MM.1S (cell line): ENCODE measurements at regions not wholly inside any gene's neighbourhood (a gene's known extent, or its start where the extent isn't known, plus 50 kb on each side); places are given as distances from the start of the nearest gene placed in this dataset.
"Not testable (repeated sequence)": the region's sequence is repeated elsewhere in the genome, so short reads cannot be mapped to it uniquely, and the experiment has no call there.

Experiments
- DNase-seq: peaks from one replicate; pipeline ENCODE4 v3.0.0-alpha.2; 2015
- H2AFZ ChIP-seq: fragments of 300-600 bp; sonication (generic); 2 replicates; pipeline ENCODE4 v1.6.0; 2016; ENCODE audit warnings: antibody characterized with exemption, low read length
- H3F3A ChIP-seq: fragments of 300-600 bp; sonication (generic); 2 replicates; pipeline ENCODE4 v1.6.1; 2016; ENCODE audit warnings: mild to moderate bottlenecking, antibody characterized with exemption, low read length, moderate library complexity, mixed read lengths; ENCODE audit not compliant: insufficient read depth
- H3K27ac ChIP-seq: fragments of 300-600 bp; sonication (generic); 2 replicates; pipeline ENCODE4 v1.5.1; 2016; ENCODE audit warnings: mild to moderate bottlenecking, low read length
- H3K27me3 ChIP-seq: fragments of 300-600 bp; sonication (generic); replicated peaks from 2 replicates; pipeline ENCODE4 v1.6.0; 2016; ENCODE audit warnings: low read length; ENCODE audit not compliant: insufficient read depth
- H3K36me3 ChIP-seq: fragments of 300-600 bp; sonication (generic); replicated peaks from 2 replicates; pipeline ENCODE4 v1.6.1; 2016; ENCODE audit warnings: mild to moderate bottlenecking, low read length, mixed read lengths; ENCODE audit not compliant: insufficient read depth
- H3K4me1 ChIP-seq: fragments of 300-600 bp; sonication (generic); 2 replicates; pipeline ENCODE4 v1.6.1; 2016; ENCODE audit warnings: low read length, mixed read lengths
- H3K4me2 ChIP-seq: fragments of 300-600 bp; sonication (generic); 2 replicates; pipeline ENCODE4 v1.6.0; 2016; ENCODE audit warnings: low read depth, low read length
- H3K4me3 ChIP-seq: fragments of 300-600 bp; sonication (generic); 2 replicates; pipeline ENCODE4 v1.5.1; 2016; ENCODE audit warnings: low read length, mixed read lengths
- H3K79me2 ChIP-seq: fragments of 300-600 bp; sonication (generic); 2 replicates; pipeline ENCODE4 v1.6.1; 2016; ENCODE audit warnings: mixed run types, low read length, mixed read lengths
- H3K9ac ChIP-seq: fragments of 300-600 bp; sonication (generic); 2 replicates; pipeline ENCODE4 v1.6.1; 2016; ENCODE audit warnings: low read length, mixed read lengths
- H3K9me2 ChIP-seq: fragments of 300-600 bp; sonication (generic); replicated peaks from 2 replicates; pipeline ENCODE4 v1.6.1; 2016; ENCODE audit warnings: mild to moderate bottlenecking, low read length, mixed read lengths; ENCODE audit not compliant: insufficient read depth
- H3K9me3 ChIP-seq: fragments of 300-600 bp; sonication (generic); replicated peaks from 2 replicates; pipeline ENCODE4 v1.6.1; 2016; ENCODE audit warnings: mild to moderate bottlenecking, low read length, mixed read lengths; ENCODE audit not compliant: insufficient read depth
- H4K20me1 ChIP-seq: fragments of 300-600 bp; sonication (generic); 2 replicates; pipeline ENCODE4 v1.6.1; 2016; ENCODE audit warnings: mild to moderate bottlenecking, low read length, moderate library complexity, mixed read lengths; ENCODE audit not compliant: insufficient read depth
- EZH2 ChIP-seq: fragments of 300-600 bp; sonication (generic); optimal IDR thresholded peaks from 2 replicates; pipeline ENCODE3; 2017; ENCODE audit warnings: low read depth, mild to moderate bottlenecking, antibody characterized with exemption, low read length, mixed read lengths
- EZH2phosphoT487 ChIP-seq: fragments of 300-600 bp; sonication (generic); IDR thresholded peaks from 2 replicates; pipeline ENCODE4 v1.6.1; 2018; ENCODE audit warnings: antibody characterized with exemption, low read length
- TF ChIP-seq, protein P1 (sequence below): fragments of 300-600 bp; sonication (generic); IDR thresholded peaks from 2 replicates; pipeline ENCODE4 v1.5.1; 2016; ENCODE audit warnings: antibody characterized with exemption, low read length, mixed read lengths

DNA sequence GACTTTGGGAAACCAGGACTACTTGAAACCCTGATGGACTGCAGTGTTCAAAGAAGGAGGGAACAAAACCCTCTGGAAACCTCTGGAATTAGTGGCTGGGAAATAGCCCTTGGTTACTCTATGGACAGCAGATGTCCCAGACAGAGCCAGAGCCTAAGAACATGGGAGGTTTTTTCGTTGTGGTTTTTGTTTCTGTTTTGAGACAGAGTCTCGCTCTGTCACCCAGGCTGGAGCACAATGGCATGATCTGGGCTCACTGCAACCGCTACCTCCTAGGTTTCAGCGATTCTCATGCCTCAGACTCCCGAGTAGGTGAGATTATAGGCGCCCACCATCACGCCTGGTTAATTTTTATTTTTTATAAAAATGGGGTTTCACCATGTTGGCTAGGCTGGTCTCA lies 1378.7 kb downstream of the AACS start:
- H3K27ac ChIP-seq: peak overlapping the region; percentile 47; the same call in 1 of the 2 replicates
- peak; percentile 30 for DNase-seq
- H3K27me3 ChIP-seq: no peaks in the 10 kb centered on the region
- H3K4me2 ChIP-seq: peak overlapping the region; percentile 43; the same call in 1 of the 2 replicates
- no peak overlapping the region; the same call in 1 of the 2 replicates for H3K4me3 ChIP-seq
- H3K9me2 ChIP-seq: no peaks in the 10 kb centered on the region
- H3K9ac ChIP-seq: peak overlapping the region; percentile 25; the same call in 1 of the 2 replicates
- no peaks in the 10 kb centered on the region for H3K36me3 ChIP-seq
- TF ChIP-seq EZH2: no peak
- TF ChIP-seq, protein P1, sequence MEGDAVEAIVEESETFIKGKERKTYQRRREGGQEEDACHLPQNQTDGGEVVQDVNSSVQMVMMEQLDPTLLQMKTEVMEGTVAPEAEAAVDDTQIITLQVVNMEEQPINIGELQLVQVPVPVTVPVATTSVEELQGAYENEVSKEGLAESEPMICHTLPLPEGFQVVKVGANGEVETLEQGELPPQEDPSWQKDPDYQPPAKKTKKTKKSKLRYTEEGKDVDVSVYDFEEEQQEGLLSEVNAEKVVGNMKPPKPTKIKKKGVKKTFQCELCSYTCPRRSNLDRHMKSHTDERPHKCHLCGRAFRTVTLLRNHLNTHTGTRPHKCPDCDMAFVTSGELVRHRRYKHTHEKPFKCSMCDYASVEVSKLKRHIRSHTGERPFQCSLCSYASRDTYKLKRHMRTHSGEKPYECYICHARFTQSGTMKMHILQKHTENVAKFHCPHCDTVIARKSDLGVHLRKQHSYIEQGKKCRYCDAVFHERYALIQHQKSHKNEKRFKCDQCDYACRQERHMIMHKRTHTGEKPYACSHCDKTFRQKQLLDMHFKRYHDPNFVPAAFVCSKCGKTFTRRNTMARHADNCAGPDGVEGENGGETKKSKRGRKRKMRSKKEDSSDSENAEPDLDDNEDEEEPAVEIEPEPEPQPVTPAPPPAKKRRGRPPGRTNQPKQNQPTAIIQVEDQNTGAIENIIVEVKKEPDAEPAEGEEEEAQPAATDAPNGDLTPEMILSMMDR: no peak
- no peak for TF ChIP-seq EZH2phosphoT487
- no peaks in the 10 kb centered on the region for H3K79me2 ChIP-seq
- no peaks in the 10 kb centered on the region for H3F3A ChIP-seq
- H4K20me1 ChIP-seq: no peaks in the 10 kb centered on the region
- no peaks in the 10 kb centered on the region for H3K4me1 ChIP-seq
- no peak overlapping the region for H2AFZ ChIP-seq
- H3K9me3 ChIP-seq: no peaks in the 10 kb centered on the region

DNA sequence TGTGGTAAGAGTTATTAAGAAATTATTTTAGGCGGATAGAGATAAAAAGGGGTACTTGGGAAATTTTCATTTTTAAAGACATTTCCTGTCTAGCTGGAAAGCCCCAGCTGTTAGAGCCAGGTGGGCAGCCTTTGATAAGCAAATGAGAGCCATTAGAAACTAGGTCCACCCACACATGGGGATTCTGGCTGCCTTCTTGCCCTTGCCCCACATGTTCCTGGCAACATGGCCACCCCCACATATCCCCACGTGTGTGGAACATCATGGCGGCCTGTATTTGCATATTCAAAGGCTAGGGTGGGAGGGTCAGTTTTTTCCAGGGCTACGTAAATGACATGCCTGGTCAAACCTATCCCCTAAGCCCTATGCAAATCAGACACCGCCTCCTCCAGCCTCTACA lies 1382.1 kb downstream of the AACS start:
- Histone ChIP-seq H3K27ac (no peak overlapping the region), H3K79me2 (no peaks in the 10 kb centered on the region), H3K27me3 (no peaks in the 10 kb centered on the region), H3K9ac (no peak overlapping the region), H3K4me2 (no peak overlapping the region), H4K20me1 (no peaks in the 10 kb centered on the region), H3K9me2 (no peaks in the 10 kb centered on the region), H3F3A (no peaks in the 10 kb centered on the region), H3K36me3 (no peaks in the 10 kb centered on the region), H3K4me3 (no peak overlapping the region), H3K9me3 (no peaks in the 10 kb centered on the region), H3K4me1 (no peaks in the 10 kb centered on the region), H2AFZ (no peak overlapping the region)
- TF ChIP-seq EZH2 (no peak), EZH2phosphoT487 (no peak)
- TF ChIP-seq, protein P1: no peak
- peak; percentile 22 for DNase-seq

DNA sequence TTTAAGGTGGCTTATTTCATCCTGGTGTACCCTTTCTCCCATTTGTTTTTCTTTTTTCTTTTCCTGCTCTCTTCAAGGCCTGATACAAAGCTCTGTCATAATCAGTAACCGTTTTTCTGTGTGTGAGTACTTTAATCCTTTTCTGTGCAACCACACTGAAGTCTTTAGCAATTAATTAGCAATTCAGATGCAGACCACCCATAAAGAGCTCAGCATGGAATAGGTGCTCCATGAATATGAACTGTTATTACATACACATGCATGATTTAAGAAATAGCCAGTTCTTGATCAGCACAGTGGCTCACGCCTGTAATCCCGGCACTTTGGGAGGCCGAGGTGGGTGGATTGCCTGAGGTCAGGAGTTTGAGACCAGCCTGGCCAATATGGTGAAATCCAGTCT lies 1386.6 kb downstream of the AACS start:
- H3K27me3 ChIP-seq: no peaks in the 10 kb centered on the region
- no peaks in the 10 kb centered on the region for H3K9me3 ChIP-seq
- H3K36me3 ChIP-seq: no peaks in the 10 kb centered on the region
- no peaks in the 10 kb centered on the region for H3K79me2 ChIP-seq
- no peak overlapping the region for H3K4me3 ChIP-seq
- no peak overlapping the region for H2AFZ ChIP-seq
- H3K9me2 ChIP-seq: no peaks in the 10 kb centered on the region
- no peak overlapping the region for H3K9ac ChIP-seq
- H3F3A ChIP-seq: no peaks in the 10 kb centered on the region
- no peak for DNase-seq
- no peaks in the 10 kb centered on the region for H4K20me1 ChIP-seq
- no peaks in the 10 kb centered on the region for H3K4me1 ChIP-seq
- H3K27ac ChIP-seq: no peak overlapping the region
- no peak overlapping the region for H3K4me2 ChIP-seq
- TF ChIP-seq EZH2 (no peak), EZH2phosphoT487 (no peak)
- TF ChIP-seq, protein P1: no peak

DNA sequence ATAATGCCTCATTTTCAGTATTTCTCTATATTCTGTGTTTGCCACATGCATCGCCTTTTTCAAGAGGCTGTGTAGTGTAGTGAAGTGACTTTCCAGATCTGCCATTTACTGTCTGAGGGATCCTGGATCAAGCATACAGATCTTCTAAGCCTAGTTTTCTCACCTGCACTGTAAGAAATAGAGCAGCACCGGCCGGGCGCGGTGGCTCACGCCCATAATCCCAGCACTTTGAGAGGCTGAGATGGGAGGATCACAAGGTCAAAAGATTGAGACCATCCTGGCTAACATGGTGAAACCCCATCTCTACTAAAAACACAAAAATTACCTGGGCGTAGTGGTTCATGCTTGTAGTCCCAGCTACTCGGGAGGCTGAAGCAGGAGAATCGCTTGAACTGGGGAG lies 1387.5 kb downstream of the AACS start:
- H3K27ac ChIP-seq, H3K4me2 ChIP-seq, DNase-seq, H3K27me3 ChIP-seq, H3K79me2 ChIP-seq, H3K4me1 ChIP-seq, H3F3A ChIP-seq, H2AFZ ChIP-seq, H3K9me3 ChIP-seq, H3K4me3 ChIP-seq, H4K20me1 ChIP-seq, H3K36me3 ChIP-seq, H3K9ac ChIP-seq, H3K9me2 ChIP-seq: not testable (repeated sequence)
